SJSA1 (cell line): ENCODE measurements at regions not wholly inside any gene's neighbourhood (a gene's known extent, or its start where the extent isn't known, plus 50 kb on each side); places are given as distances from the start of the nearest gene placed in this dataset.
"Not testable (repeated sequence)": the region's sequence is repeated elsewhere in the genome, so short reads cannot be mapped to it uniquely, and the experiment has no call there.

ENCODE experiments used
- DNase-seq, 2 experiments: peaks; one replicate each; pipeline ENCODE4 v3.0.0-alpha.2; 2015 to 2020; ENCODE audit warnings: low spot score in 2 of 2, low read depth in 1 of 2
- H3K27ac ChIP-seq: fragments of 250-450 bp; sonication (Bioruptor Pico); 2 replicates; pipeline ENCODE4 v1.5.1; 2020; ENCODE audit warnings: mild to moderate bottlenecking, moderate library complexity
- H3K27me3 ChIP-seq: fragments of 250-450 bp; sonication (Bioruptor Pico); replicated peaks from 2 replicates; pipeline ENCODE4 v1.5.1; 2020; ENCODE audit warnings: mild to moderate bottlenecking, moderate library complexity
- H3K36me3 ChIP-seq: fragments of 250-450 bp; sonication (Bioruptor Pico); 2 replicates; pipeline ENCODE4 v1.5.1; 2020; ENCODE audit warnings: mild to moderate bottlenecking
- H3K4me1 ChIP-seq: fragments of 250-450 bp; sonication (Bioruptor Pico); replicated peaks from 2 replicates; pipeline ENCODE4 v1.6.1; 2021; ENCODE audit warnings: mild to moderate bottlenecking
- H3K4me3 ChIP-seq: fragments of 250-450 bp; sonication (Bioruptor Pico); 2 replicates; pipeline ENCODE4 v1.5.1; 2020; ENCODE audit warnings: mild to moderate bottlenecking
- H3K9me3 ChIP-seq: fragments of 250-450 bp; sonication (Bioruptor Pico); replicated peaks from 2 replicates; pipeline ENCODE4 v1.5.1; 2020; ENCODE audit warnings: mild to moderate bottlenecking

GRCh38 chr11:98455500-98456307 lies 565.0 kb upstream of the CNTN5 start:
- Histone ChIP-seq H3K36me3 (no peaks in the 10 kb centered on the region), H3K4me1 (no peaks in the 10 kb centered on the region), H3K4me3 (no peak overlapping the region), H3K9me3 (no peaks in the 10 kb centered on the region), H3K27me3 (no peaks in the 10 kb centered on the region), H3K27ac (no peak overlapping the region)
- DNase-seq, result no peak

GRCh38 chr11:98456308-98456680 lies 564.5 kb upstream of the CNTN5 start:
- no peak overlapping the region for H3K4me3 ChIP-seq
- H3K36me3 ChIP-seq, result no peaks in the 10 kb centered on the region
- no peaks in the 10 kb centered on the region for H3K27me3 ChIP-seq
- no peak overlapping the region for H3K27ac ChIP-seq
- H3K9me3 ChIP-seq, result no peaks in the 10 kb centered on the region
- H3K4me1 ChIP-seq, result no peaks in the 10 kb centered on the region
- DNase-seq, result no peak

GRCh38 chr11:98495016-98495415 lies 525.7 kb upstream of the CNTN5 start:
- H3K9me3 ChIP-seq, result no peaks in the 10 kb centered on the region
- no peak for DNase-seq
- H3K4me1 ChIP-seq, result no peaks in the 10 kb centered on the region
- no peaks in the 10 kb centered on the region for H3K27me3 ChIP-seq
- no peak overlapping the region for H3K27ac ChIP-seq
- H3K4me3 ChIP-seq, result no peak overlapping the region
- H3K36me3 ChIP-seq, result no peaks in the 10 kb centered on the region

GRCh38 chr11:98495601-98496000 lies 525.1 kb upstream of the CNTN5 start:
- H3K9me3 ChIP-seq, result no peaks in the 10 kb centered on the region
- DNase-seq, result no peak
- H3K4me1 ChIP-seq, result no peaks in the 10 kb centered on the region
- no peak overlapping the region for H3K4me3 ChIP-seq
- no peaks in the 10 kb centered on the region for H3K27me3 ChIP-seq
- no peak overlapping the region for H3K27ac ChIP-seq
- H3K36me3 ChIP-seq, result no peaks in the 10 kb centered on the region

GRCh38 chr11:98507208-98507607 lies 513.5 kb upstream of the CNTN5 start:
- DNase-seq, result no peak
- no peak overlapping the region for H3K27ac ChIP-seq
- no peaks in the 10 kb centered on the region for H3K27me3 ChIP-seq
- no peak overlapping the region for H3K4me3 ChIP-seq
- H3K36me3 ChIP-seq, result no peaks in the 10 kb centered on the region
- no peaks in the 10 kb centered on the region for H3K4me1 ChIP-seq
- no peaks in the 10 kb centered on the region for H3K9me3 ChIP-seq

GRCh38 chr11:98512938-98513337 lies 507.8 kb upstream of the CNTN5 start:
- no peaks in the 10 kb centered on the region for H3K36me3 ChIP-seq
- no peaks in the 10 kb centered on the region for H3K27me3 ChIP-seq
- H3K27ac ChIP-seq, result no peak overlapping the region
- H3K4me3 ChIP-seq, result no peak overlapping the region
- no peaks in the 10 kb centered on the region for H3K4me1 ChIP-seq
- no peak for DNase-seq
- H3K9me3 ChIP-seq, result no peaks in the 10 kb centered on the region

DNA sequence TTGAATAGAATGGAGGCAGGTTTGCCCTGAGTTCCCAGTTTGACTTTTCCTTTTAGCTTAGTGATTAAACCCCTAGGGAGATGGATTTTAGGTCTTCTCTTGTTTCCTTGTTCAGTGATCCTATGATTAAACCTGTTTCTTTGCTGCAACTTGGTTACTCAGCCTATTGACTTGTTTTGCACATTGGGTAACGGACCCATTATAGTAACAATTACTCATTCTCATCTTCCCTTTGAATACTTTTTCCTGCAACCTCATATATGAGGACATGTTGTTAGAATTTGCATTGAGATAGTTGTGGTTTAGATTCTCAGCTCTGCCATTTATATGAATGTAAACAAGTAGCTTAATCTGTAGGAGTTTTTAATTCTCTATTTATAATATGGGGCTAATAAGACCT lies 489.2 kb upstream of the CNTN5 start:
- Histone ChIP-seq H3K27me3 (no peaks in the 10 kb centered on the region), H3K36me3 (no peaks in the 10 kb centered on the region), H3K4me3 (no peak overlapping the region), H3K9me3 (no peaks in the 10 kb centered on the region), H3K4me1 (no peaks in the 10 kb centered on the region), H3K27ac (no peak overlapping the region)
- DNase-seq, result no peak

DNA sequence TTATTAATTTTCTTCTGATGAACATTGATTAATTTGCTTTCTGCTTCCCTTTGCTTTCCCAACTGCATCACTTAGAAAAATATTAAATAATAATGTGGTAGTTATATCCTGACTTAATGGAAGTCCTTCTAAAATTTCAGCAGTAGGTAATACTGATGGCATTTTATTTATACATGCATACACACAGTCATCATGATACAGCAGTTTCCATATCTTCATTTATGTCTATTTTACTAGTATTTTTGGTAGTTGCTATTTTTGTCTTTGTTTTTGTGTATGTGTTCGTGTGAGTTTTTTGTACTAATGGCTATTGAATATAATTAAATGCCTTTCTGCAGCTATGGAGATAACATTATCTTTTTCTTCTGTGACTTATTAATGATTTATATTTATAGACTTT lies 484.7 kb upstream of the CNTN5 start:
- Histone ChIP-seq H3K27me3 (no peaks in the 10 kb centered on the region), H3K4me1 (no peaks in the 10 kb centered on the region), H3K9me3 (no peaks in the 10 kb centered on the region), H3K36me3 (no peaks in the 10 kb centered on the region), H3K4me3 (no peak overlapping the region), H3K27ac (no peak overlapping the region)
- no peak for DNase-seq

DNA sequence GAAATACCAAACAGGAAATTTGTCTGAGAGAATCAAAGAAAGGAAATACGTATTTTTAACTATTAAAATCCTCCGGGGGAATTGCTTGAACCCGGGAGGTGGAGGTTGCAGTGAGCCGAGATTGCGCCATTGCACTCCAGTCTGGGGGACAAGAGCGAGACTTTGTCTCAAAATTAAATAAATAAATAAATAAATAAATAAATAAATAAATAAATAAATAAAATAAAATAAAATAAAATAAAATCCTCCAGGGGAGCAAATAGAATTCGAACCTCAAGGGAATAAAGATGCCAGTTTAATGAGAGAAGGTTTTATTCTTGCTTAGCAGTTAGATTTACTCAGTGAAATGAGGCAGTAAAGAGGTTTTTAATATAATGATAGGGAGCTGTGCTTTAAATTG lies 482.4 kb upstream of the CNTN5 start:
- DNase-seq, H3K36me3 ChIP-seq, H3K9me3 ChIP-seq, H3K27me3 ChIP-seq, H3K27ac ChIP-seq, H3K4me3 ChIP-seq, H3K4me1 ChIP-seq: not testable (repeated sequence)

GRCh38 chr11:98545544-98546175 lies 475.1 kb upstream of the CNTN5 start:
- Histone ChIP-seq H3K36me3 (no peaks in the 10 kb centered on the region), H3K4me1 (no peaks in the 10 kb centered on the region), H3K27me3 (no peaks in the 10 kb centered on the region), H3K9me3 (no peaks in the 10 kb centered on the region), H3K27ac (no peak overlapping the region), H3K4me3 (no peak overlapping the region)
- no peak for DNase-seq

- no peaks in the 10 kb centered on the region for H3K36me3 ChIP-seq
- DNase-seq, result no peak
- no peak overlapping the region for H3K27ac ChIP-seq
- H3K9me3 ChIP-seq, result no peaks in the 10 kb centered on the region
- H3K4me1 ChIP-seq, result no peaks in the 10 kb centered on the region
- H3K4me3 ChIP-seq, result no peak overlapping the region
- H3K27me3 ChIP-seq, result no peaks in the 10 kb centered on the region
These were observed 471.2 kb upstream of the CNTN5 start for GRCh38 chr11:98549571-98549970.

DNA sequence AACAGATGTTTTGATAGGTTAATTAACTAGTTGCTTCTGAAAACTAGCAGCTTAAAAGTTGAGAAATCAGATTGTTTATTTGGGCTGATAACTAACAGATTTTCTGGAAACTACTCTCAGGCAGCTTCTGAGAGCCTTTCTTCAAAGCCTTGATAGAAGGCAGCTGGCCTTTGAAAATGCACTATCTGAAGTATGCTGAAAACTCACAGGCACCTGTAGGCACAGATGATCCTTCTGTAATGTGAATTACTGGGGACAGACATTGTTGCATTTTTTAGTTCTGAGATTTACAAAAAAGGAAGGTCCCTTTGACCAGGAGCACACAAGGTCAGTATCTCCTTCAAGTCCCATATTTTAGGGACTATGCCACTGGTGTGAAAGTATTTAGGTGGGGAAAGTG lies 460.8 kb upstream of the CNTN5 start:
- no peak for DNase-seq
- Histone ChIP-seq H3K4me1 (no peaks in the 10 kb centered on the region), H3K4me3 (no peak overlapping the region), H3K36me3 (no peaks in the 10 kb centered on the region), H3K27ac (no peak overlapping the region), H3K27me3 (no peaks in the 10 kb centered on the region), H3K9me3 (no peaks in the 10 kb centered on the region)

DNA sequence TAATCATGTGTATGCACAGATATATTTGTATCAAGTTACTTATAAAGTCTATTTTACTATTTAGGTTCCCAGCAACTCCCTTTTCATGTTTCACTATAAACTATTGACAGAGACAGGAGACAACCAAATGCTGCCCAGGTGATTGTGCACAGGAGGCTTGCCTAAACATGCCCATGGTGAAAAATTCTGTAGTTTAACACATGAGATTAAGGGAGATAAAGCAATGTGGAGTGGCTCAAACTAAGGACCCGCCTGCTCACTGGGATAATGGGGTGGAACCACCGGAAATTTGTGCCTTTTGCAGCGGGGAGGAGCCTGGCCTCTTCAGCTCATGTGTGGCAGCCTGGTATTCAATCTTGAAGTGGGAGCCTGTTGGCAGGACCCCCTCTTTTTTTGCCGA lies 459.5 kb upstream of the CNTN5 start:
- Histone ChIP-seq H3K27ac (no peak overlapping the region), H3K27me3 (no peaks in the 10 kb centered on the region), H3K4me3 (no peak overlapping the region), H3K36me3 (no peaks in the 10 kb centered on the region), H3K4me1 (no peaks in the 10 kb centered on the region), H3K9me3 (no peaks in the 10 kb centered on the region)
- DNase-seq, result no peak

- Histone ChIP-seq H3K27ac (no peak overlapping the region), H3K4me1 (no peaks in the 10 kb centered on the region), H3K4me3 (no peak overlapping the region), H3K9me3 (no peaks in the 10 kb centered on the region), H3K27me3 (no peaks in the 10 kb centered on the region), H3K36me3 (no peaks in the 10 kb centered on the region)
- no peak for DNase-seq
These were observed 458.8 kb upstream of the CNTN5 start for GRCh38 chr11:98561877-98562395.
